Left colon (tissue), 2 donors: ENCODE measurements at regions not wholly inside any gene's neighbourhood (a gene's known extent, or its start where the extent isn't known, plus 50 kb on each side); places are given as distances from the start of the nearest gene placed in this dataset.

Source experiments
- ATAC-seq: fragments of 200-7000 bp; cut with Tn5 transposase; one replicate; pipeline ENCODE4 v1.9.1; 2020; ENCODE audit warnings: mild to moderate bottlenecking, moderate library complexity
- DNase-seq, 2 donors: peaks; one replicate each; pipeline ENCODE4 v3.0.0-alpha.2; 2020
- intact Hi-C, 2 donors: fragments of 100-400 bp; cut with DNase I in 1 of 2; cut with micrococcal nuclease in 1 of 2; formaldehyde crosslinking; loops; one replicate each; pipeline versions ENCODE4 v1.11.2 to v1.14.0; 2022; cut with DNase I, micrococcal nuclease
- donor health status: DM: no; HTN: no; CAD: no.
- donor health status: DM: yes; HTN: yes; CAD: no.

DNA sequence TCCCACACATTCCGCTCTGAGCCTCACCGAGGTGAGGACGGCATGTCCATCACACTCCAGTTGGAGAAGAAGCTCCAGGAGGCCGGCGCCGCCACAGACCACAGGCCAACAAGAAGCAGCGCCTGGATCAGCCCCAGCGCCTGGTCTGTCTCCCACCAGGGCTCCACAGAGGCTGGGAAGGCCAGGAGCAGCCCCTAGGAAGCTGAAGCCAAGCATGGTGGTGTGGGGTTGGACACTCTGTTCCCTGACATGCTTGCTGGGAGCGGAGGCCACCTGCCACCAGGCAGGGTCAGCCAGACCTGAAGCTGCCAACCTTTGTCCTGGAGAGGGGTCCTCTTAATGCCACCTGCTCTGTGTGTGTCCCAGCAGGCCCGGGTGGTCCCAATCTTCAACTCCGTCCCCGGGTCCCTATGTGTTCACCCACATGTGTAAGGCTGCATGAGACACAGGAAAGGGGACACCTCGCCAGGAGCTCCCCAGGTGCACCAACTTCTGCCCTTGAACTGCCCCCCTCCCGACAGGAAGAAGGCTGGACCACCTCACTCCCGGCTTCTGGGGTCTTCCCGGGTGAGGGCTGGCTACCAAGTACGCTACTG is 140.1 kb upstream of the PPP1R26 start:
- no peak for DNase-seq

DNA sequence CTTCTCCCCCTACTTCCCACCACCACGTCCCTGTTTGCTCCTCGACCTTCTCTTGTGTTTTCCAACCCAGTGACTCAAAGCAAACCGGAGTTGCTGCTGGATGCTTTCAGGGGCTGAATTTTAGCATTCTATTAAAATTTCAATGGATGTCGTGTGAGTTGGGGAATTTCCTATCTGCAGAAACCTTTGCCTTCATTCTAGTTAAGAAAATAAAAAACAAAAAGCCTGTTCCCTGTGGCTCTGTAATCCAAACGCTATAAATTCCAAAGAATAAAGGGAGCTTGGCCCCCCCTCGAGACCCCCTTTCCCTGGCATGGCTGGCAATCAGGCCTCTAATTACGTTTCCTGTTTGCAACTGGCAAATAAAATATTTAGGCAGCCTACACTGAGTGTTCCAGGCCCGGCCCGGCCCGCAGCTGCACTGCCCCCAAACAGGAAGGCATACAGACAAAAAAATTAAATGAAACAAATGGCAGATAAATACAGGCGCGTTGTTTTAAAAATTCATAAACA is 139.4 kb upstream of the PPP1R26 start:
- intact Hi-C loops: loop anchor here in 1 of 2 donors (5.0 kb wide), 1 partner anchor 253 kb away; the partner anchor contains the start of gene OLFM1
- no peak for DNase-seq
- ATAC-seq: no peak

More for the DNA sequence above, 140.1 kb upstream of the PPP1R26 start:
- intact Hi-C loops: loop anchor here in 1 of 2 donors (5.0 kb wide), 1 partner anchor 252 kb away; the partner anchor contains the start of gene OLFM1
- ATAC-seq: no peak

DNA sequence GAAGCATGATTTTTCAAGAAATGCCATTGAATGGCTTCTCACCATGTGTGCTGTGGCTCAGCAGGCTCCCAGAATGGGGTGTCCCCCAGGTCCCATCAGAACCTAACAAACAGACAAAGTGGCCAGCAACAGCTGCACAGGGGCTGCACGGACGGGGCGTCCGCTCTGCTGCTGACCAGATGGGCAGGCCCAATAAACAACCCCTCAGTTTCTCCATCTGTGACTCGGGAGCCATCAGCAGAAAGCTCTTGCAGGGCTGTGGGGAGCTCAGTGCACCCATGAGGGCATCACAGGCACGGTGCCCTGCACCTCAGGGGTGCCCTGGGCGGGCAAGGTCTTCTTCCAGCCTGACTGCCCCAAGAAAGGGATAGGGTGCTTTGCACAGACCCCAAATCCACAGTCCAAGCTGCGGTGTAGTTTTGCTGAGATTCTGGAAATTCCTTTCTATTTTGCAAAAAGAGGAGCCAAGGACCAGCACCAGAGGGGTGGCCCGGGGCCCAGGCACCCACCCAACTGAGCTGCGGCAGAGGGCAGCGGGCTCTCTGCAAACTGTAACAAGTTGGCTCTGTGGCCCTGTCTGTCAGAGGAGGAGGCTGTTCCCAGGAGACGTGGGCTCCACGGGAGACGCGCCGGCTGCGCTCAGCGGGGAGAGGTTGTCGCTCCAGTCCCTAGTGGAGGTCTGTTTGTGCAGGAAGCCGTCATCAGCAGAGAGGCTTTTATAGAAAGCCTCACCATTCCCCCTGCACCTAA is 138.7 kb upstream of the PPP1R26 start:
- intact Hi-C loops: loop anchor here in 1 of 2 donors (5.0 kb wide), 1 partner anchor 254 kb away; the partner anchor contains the start of gene OLFM1
- ATAC-seq: no peak
- no peak for DNase-seq

DNA sequence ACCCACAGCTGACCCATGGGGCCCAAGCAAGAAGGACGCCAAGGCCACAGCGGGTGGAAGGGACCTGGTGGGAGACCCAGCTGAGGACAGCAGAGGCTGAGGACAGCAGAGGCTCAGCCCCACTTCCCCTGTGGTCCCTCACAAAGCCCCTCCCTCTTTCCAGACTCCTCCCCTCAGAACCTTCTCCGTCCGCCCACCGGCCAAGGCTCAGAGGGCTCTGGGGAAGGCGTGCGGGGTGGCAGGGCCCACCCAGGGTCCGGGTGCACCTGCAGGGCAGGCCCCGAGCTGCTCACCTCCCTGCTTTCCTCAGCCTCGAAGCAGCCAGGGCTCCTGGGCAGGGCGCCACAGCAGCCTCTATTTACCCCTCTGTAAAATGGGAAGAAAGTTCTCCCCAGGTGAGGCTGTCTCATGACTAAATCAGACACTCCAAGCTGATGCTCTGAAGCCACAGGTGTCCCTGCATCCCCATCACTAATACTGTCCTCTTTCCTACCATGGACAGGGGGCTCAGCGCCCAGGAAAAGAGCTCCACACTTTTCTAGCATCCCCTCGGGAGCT is 137.9 kb upstream of the PPP1R26 start:
- intact Hi-C loops: loop anchor here in 1 of 2 donors (5.0 kb wide), 1 partner anchor 254 kb away; the partner anchor contains the start of gene OLFM1
- no peak for DNase-seq
- no peak for ATAC-seq

DNA sequence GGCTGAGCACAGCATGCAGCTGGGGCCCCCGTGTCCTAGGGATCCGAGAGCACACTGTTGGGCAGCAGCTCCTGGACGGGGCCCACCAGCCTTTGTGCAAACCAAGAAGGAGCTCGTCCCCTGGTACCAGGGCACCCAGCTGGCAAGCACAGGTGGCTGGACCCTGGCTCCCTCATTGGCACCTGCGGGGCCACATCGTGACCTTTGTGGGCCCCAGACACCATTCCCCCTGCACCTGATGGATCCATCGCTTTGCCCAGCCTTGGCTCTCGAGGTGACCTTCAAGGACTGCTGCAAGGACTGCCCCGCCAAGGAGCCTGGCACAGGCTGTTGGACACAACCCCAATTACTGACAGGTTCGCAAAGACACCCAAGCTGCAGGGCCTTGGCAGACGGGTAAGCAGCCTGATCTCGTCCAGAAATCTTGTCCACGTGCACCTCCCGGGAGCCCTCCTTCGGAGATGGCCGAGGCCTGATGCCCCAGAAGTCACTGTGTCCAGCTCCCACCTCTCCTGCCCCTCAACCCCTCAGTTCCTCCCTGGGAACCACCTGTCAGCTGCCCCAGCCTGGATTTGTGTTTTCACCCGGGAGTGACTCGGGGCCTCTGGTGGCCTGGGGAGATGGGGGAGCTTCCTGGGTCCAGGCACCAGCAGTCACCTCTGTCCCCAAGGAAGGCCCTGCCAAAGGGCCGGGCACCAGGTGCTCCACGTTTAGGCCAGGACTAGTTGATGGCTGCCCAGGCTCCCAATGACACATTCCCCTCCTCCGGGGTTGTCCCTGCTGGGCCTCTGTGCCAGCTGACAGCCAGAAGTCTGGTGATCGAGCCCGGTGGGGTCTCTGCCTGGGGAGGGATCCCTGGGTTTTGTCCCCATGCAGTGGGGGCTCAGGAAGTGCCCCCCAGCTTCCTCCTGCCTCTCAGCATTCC is 137.1 kb upstream of the PPP1R26 start:
- DNase-seq: no peak
- no peak for ATAC-seq
- intact Hi-C loops: loop anchor here in 1 of 2 donors (5.0 kb wide), 1 partner anchor 255 kb away; the partner anchor contains the start of gene OLFM1

DNA sequence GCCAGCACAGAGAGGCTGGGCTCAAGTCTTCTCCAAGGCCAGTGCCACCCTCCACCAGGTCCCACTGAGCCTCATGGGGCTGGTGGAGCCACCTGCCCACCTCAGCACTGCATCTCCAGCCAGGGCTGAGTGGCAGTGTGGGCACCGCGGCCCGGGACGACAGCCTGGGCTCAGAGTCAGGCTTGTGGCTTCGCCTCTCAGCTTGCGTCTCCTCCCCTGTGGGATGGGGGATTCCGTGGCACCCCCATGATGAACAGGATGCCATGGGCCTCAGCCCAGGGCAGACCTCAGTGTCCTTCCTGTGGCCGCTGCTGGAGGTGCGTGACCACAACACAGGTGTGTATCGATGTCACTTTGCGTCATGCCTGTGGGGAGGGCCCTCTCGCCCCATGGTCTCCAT is 136.4 kb upstream of the PPP1R26 start:
- DNase-seq: no peak
- ATAC-seq: no peak
- intact Hi-C loops: loop anchor here in 1 of 2 donors (5.0 kb wide), 1 partner anchor 256 kb away; the partner anchor contains the start of gene OLFM1

DNA sequence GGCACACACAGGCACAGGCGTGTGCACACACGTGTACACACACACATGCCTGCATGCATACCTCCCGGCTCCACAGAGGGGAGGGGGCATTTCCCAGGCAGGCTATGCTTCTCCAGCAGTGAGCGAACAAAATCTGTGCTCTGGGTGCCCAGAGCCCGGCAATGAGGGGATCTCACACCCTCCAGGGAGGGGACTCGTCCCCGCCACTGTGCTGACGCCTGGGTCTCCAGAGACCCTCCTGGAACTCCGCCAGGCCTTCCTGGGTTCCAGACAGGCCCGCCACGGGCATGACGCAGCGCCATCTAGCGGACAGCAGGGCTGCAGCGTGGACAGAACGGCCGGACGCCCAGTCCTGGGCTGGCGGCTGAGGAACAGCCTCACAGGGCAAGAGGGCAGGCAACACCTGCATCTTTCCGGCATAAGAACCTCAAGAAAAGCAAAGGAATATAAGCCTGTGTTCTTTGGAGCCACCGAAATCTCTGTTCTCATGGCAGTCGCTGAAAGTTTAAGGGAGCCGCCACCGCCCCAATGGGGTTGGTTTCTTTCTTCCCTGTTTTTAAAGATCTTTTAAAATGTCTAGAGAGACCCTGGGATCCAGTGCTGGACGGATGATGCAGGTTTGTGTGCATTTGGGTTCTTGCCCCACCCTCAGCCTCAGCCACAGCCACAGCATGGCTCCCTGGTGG is 135.6 kb upstream of the PPP1R26 start:
- DNase-seq (peak; percentile 30 to 69), ATAC-seq (peak; percentile 77)
- intact Hi-C loops: loop anchor here in 1 of 2 donors (5.0 kb wide), 1 partner anchor 257 kb away; the partner anchor contains the start of gene OLFM1

DNA sequence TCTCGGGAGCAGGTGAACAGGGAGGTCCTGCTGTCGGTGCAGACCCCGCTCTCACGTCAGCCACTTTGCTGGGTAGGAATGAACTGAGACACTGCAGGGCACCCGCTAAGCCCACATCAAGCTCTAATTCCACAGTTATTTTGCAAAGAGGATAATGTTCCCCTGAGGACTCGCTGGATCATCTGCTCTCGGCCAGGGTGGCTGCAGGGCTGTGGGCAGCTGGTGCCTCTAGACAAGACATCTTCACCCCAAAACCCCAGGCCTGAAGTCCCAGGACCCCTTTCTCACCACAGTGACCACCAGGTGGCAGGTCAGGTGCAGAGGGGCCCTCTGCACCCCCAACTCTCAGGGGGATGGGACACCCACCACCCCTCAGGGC is 135.1 kb upstream of the PPP1R26 start:
- ATAC-seq: no peak
- no peak for DNase-seq
- intact Hi-C loops: loop anchor here in 1 of 2 donors (5.0 kb wide), 1 partner anchor 257 kb away; the partner anchor contains the start of gene OLFM1

DNA sequence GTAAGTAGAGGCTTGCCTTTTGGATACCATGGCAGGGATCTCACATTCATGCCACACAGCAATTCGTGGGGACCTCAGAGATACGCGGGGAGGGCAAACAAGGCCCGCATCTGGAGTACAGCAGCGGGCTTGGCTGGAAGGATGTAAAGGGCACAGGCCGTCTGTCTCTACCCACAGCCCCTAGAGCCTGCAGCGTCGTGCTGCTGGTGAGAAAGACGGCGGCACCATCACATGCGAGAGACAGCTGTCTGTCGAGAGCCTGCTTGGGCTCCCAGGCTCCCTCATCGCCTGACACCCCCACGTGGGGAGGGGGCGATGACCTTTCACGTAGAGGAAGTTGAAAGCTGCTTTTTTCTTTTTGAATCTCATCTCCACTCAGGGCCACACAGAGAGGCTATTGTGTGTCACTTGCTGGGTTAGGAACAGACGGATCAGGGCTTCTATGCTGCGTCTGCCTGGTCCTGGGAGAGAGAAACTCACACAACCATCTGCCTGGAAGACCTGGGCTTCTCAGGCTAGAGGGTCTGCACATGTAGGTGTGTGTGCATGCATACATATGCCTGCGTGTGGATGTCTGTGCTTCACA is 134.6 kb upstream of the PPP1R26 start:
- intact Hi-C loops: loop anchor here in 1 of 2 donors (5.0 kb wide), 1 partner anchor 258 kb away; the partner anchor contains the start of gene OLFM1
- ATAC-seq (no peak), DNase-seq (no peak)

DNA sequence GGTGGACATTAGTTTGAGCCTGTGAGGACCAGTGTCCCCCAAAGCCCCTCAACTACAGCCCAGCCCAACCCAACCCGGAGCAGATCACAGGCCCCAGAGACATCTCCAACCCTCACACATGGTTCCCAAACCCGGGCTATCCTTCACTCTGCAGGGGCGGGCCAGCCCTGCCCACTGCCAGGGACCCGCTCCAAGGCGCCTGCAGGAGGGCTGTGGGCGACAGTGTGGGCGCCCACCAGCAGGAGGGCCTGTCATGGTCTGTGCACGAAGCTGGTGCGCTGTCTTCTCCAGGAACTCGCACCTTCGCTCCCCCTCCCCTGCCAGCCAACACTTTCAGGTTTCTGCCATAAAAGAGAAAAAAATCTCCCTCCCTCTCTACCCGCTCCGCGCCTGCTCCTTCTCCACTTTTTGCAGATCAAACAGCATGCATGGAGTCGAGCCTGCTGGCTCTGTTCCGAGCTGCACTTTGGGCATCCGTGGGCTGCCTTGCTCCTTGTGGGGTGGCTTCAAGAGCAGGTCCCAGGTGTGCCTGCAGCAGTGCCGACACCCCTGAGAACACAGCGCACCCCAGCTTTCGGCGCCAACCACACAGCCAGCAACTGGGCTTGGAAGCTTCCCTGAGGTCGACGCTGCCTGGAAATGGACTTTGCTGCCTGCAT is 133.7 kb upstream of the PPP1R26 start:
- intact Hi-C loops: no loop called here
- DNase-seq (no peak), ATAC-seq (no peak)

DNA sequence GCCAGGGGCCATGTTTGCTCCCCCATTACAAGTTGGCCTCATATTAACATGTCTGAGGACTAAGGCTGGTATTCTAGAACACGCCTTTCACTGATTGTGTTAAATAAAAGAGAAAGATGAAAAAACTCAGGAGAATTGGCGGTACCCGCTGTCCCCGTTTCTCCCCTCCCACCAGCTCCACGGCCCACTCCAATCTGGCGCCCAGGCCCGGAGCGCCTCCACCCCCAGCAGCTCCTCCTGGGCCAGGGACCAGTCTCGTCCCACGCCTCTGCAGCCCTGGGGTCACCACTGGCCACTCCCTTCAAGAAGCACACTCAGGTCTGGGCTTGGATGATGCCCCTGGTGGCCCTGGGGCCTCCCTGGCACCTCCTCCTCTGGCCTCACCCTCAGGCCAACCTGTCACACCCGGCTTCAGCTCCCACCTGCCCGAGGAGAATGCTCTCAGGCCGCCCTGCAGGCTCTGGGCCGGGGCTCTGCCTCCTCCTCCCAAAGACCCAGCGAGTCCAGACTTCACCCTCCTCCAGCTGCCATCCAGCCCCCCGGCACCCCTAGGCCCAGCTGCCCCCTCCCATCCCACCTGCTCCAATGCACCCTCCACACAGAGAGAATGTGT is 133.0 kb upstream of the PPP1R26 start:
- intact Hi-C loops: no loop called here
- DNase-seq: no peak
- no peak for ATAC-seq

DNA sequence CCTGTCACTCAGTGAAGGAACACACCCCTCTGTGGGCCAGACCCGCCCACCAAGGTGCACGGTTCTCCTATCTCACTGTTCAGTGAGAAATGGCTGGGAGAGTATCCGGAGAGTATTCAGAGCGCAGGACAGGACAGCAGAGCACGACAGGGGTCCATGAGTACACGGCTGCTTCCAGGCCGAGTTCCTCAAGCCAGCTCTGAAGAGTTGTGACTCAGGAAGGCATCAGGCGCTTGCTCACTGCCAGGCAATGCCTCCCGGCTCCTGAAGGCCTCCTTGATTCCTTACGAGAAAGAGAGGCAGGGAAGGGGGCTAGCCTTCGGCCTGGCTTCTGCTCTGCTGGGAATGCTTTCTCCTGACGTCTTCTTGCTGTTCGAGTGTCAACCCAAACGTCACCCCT is 132.1 kb upstream of the PPP1R26 start:
- intact Hi-C loops: no loop called here
- ATAC-seq: no peak
- DNase-seq: no peak

DNA sequence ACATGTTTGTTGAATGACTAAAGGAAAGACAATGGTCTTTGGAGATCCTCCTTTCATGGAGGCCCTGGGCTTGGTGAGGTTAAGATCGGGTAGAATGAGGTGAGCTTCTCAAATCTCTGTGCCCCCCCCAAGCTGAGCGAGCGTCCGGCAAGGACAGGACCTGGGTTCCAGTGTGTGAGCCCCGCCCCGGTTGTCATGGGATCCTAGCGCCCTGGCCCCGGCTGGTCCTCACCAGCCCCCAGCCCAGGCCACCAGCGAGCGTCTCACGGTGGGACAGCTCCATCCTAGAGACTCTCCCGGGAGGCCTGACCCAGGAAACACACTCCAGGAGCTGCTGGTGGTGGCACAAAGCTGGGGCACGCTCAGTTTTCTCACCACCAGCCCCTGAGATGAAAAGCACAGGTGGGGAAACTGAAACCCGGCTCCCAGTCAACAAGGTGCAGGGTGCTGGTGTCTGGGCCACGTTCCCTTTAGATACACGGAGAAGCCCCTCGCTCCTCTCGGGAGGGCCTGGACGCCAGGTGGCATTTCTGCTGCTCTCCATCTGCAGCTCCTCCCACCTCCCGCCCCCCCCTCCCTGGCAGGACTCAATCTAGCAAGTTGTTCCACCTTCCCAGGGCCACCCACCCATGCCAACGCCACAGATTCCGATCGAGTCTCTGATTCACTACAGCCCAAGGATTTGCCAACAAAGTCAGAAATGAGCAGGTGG is 131.3 kb upstream of the PPP1R26 start:
- intact Hi-C loops: no loop called here
- DNase-seq (no peak), ATAC-seq (no peak)

DNA sequence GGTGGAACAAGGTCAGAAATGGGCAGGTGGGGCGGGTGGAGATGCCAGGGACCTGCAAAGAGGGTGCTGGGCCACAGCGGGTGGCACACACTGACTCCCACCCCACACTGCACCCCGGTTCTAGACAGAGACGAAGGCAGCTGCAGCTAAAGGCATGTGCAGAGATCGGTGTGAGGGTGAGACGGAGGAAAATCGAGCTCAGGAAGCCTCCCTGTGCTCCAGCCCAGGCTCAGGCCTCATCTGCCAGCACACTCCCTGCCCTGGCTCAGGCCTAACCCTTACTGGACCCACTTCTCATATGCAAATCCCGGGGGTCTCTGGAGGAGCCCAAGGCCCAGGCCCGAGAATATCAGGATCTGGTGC is 130.8 kb upstream of the PPP1R26 start:
- ATAC-seq (no peak), DNase-seq (no peak)
- intact Hi-C loops: no loop called here

DNA sequence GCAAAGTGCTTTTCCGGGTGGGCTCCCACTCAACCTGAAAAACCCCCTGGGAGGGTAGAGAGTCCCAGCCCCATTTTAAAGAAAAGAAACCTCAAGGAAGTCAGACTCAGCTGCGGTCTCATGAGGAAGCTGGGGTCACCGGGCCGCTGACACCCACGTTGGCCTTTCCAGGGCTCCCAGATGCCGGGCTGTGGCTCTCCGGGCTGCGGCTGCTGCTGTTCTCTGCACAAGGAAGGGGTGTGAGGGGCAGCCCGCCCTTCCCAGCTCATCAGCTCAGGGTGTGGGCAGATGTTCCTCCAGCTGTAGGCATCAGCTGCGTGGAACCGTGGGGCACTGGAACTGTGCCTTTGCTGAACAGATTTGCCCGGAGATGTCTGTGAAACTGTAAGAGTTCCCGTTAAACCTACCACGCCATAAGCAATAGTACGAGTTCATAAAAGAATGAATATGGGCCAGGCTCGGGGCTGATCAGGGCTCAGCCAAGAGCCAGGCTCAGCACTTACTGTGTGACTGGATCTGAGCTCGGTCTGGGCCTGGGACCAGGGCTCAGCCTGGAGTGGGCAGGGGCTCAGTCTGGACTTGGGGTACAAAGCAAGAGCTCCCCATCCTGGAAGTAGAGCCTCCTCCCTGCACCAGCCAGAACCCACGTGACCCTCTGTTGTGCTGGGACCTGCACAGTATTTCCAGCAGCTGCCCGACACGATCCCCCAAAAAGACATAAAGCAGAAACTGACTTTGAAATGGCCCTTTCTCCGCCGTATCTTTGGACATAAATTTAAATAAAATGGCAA is 130.2 kb upstream of the PPP1R26 start:
- ATAC-seq (no peak), DNase-seq (no peak)
- intact Hi-C loops: no loop called here

DNA sequence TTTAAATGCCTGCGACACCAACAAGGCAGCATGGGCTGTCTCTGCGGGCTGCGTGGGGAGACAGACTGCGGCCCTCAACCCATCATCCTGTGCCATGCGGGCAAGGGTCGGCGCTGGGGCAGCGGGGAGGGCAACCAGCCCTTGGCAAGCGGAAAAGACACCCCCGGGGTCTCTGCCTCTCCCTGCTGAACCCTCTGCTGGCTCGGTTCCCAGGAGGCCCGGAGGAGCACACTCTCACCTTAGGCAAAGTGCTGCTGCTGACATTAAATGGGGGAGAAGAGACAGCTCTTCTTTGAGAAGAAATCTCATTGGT is 129.6 kb upstream of the PPP1R26 start:
- DNase-seq: no peak
- no peak for ATAC-seq

More for the DNA sequence above, 129.6 kb upstream of the PPP1R26 start:
- intact Hi-C loops: no loop called here
